ENCODE measurements at regions not wholly inside any gene's neighbourhood (a gene's known extent, or its start where the extent isn't known, plus 50 kb on each side); places are given as distances from the start of the nearest gene placed in this dataset.
"Not testable (repeated sequence)": the region's sequence is repeated elsewhere in the genome, so short reads cannot be mapped to it uniquely, and the experiment has no call there.

- H3K4me3 Mint-ChIP-seq; H3K27me3 Mint-ChIP-seq (ENCODE audit: low read depth); H3K9me3 Mint-ChIP-seq; H3K4me1 Mint-ChIP-seq (ENCODE audit: low read depth); DNase-seq; ATAC-seq (replicated peaks in 1 of 2); H3K36me3 Mint-ChIP-seq (ENCODE audit: insufficient read depth in 2 of 2); H3K27ac Mint-ChIP-seq: not testable (repeated sequence)
These were observed 52.0 kb downstream of the SYT15B start for GRCh38 chr10:47711428-47711827.

- not testable (repeated sequence) for H3K4me3 Mint-ChIP-seq; H3K27me3 Mint-ChIP-seq (ENCODE audit: low read depth); DNase-seq; H3K27ac Mint-ChIP-seq; H3K36me3 Mint-ChIP-seq (ENCODE audit: insufficient read depth in 2 of 2); ATAC-seq (replicated peaks in 1 of 2); H3K4me1 Mint-ChIP-seq (ENCODE audit: low read depth); H3K9me3 Mint-ChIP-seq
These were observed 52.9 kb downstream of the SYT15B start for GRCh38 chr10:47710443-47710842.

DNA sequence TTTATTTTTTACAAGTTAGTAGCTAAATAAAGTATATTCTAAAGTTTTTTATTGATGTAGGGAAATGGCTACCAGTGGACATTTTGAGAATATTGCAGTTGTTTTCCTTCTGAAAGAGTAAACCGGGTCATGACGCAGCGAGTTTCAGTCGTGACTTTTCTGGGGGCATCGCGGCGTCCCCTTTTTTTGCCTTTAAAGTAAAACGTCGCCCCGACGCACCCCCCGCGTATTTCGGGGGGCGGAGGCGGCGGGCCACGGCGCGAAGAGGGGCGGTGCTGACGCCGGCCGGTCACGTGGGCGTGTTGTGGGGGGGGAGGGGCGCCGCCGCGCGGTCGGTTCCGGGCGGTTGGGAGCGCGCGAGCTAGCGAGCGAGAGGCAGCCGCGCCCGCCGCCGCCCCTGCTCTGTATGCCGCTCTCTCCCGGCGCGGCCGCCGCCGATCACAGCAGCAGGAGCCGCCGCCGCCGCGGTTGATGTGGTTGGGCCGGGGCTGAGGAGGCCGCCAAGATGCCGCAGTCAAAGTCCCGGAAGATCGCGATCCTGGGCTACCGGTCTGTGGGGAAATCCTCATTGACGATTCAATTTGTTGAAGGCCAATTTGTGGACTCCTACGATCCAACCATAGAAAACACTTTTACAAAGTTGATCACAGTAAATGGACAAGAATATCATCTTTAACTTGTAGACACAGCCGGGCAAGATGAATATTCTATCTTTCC, 57.5 kb downstream of the SYT15B start:
- H3K4me1 Mint-ChIP-seq (ENCODE audit: low read depth); H3K36me3 Mint-ChIP-seq (ENCODE audit: insufficient read depth in 2 of 2); H3K9me3 Mint-ChIP-seq; H3K27ac Mint-ChIP-seq; H3K27me3 Mint-ChIP-seq (ENCODE audit: low read depth): not testable (repeated sequence)
- H3K4me3 Mint-ChIP-seq: peak overlapping the region; percentile 43 to 55
- ATAC-seq (replicated peaks in 1 of 2) (peak; percentile 99), DNase-seq (peak; percentile 49 to 62)

GRCh38 chr10:47701285-47701684, 62.1 kb downstream of the SYT15B start:
- not testable (repeated sequence) for H3K27ac Mint-ChIP-seq; H3K36me3 Mint-ChIP-seq (ENCODE audit: insufficient read depth in 2 of 2); DNase-seq; ATAC-seq (replicated peaks in 1 of 2); H3K4me3 Mint-ChIP-seq; H3K9me3 Mint-ChIP-seq; H3K27me3 Mint-ChIP-seq (ENCODE audit: low read depth); H3K4me1 Mint-ChIP-seq (ENCODE audit: low read depth)

DNA sequence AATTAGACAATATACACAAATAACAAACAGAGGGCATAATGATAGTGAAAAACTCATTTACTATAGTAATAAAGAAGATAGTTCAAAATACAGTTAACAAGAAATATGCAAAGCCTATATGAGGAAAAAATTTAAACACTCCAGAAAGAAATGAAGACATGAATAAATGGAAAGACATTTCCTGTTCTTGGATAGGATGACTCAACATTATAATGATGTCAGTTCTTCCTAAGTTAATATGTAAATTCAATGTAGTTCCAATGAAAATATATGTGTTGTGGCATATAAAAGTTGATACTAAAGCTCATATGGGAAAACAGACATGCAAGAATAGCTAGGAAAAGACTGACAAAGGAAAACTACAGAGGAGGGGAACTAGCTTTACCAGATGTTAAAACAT, 63.5 kb downstream of the SYT15B start:
- H3K9me3 Mint-ChIP-seq; H3K27ac Mint-ChIP-seq; H3K4me3 Mint-ChIP-seq; ATAC-seq (replicated peaks in 1 of 2); H3K27me3 Mint-ChIP-seq (ENCODE audit: low read depth); H3K4me1 Mint-ChIP-seq (ENCODE audit: low read depth); H3K36me3 Mint-ChIP-seq (ENCODE audit: insufficient read depth in 2 of 2); DNase-seq: not testable (repeated sequence)

GRCh38 chr10:47696170-47696569, 67.2 kb downstream of the SYT15B start:
- ATAC-seq (replicated peaks in 1 of 2); DNase-seq; H3K27me3 Mint-ChIP-seq (ENCODE audit: low read depth); H3K27ac Mint-ChIP-seq; H3K4me1 Mint-ChIP-seq (ENCODE audit: low read depth); H3K9me3 Mint-ChIP-seq; H3K36me3 Mint-ChIP-seq (ENCODE audit: insufficient read depth in 2 of 2); H3K4me3 Mint-ChIP-seq: not testable (repeated sequence)

DNA sequence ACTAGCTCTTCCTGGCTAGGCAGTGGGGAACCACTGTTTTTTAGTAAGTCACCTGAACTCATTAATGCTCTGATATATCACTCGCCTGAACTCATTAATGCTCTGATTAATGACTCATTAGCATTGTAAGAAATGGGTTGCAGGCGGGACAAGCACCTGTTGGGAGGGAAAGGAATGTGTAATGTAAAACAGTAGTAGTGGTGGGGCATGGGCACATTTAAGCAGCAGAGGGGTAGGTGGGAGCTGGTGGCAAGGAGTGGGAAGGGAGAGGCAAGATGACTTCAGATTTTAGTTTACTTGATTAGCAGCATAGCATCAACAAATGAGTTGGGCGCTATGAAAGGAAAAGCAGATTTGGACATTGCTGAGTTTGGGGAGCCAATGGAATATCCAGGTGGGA, 68.2 kb downstream of the SYT15B start:
- not testable (repeated sequence) for H3K9me3 Mint-ChIP-seq; ATAC-seq (replicated peaks in 1 of 2); DNase-seq; H3K36me3 Mint-ChIP-seq (ENCODE audit: insufficient read depth in 2 of 2); H3K4me3 Mint-ChIP-seq; H3K27me3 Mint-ChIP-seq (ENCODE audit: low read depth); H3K27ac Mint-ChIP-seq; H3K4me1 Mint-ChIP-seq (ENCODE audit: low read depth)

DNA sequence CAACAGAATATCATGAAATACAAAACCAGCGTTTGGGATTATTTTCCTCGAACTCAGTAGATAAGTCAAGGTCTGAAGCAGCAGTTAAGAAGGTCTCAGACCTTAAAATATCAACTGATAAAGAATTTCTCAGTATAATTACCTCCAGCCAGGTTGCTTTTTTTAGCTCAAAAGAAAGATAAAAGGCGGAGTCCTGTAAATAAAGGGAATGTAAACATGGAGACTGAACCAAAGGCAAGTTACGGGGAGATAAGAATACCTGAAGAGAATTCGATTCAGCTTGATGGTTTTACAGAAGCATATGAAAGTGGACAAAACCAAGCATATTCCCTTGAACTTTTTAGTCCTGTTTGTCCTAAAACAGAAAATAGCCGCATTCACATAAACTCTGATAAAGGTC, 73.1 kb downstream of the SYT15B start:
- H3K9me3 Mint-ChIP-seq: not testable (repeated sequence)

DNA sequence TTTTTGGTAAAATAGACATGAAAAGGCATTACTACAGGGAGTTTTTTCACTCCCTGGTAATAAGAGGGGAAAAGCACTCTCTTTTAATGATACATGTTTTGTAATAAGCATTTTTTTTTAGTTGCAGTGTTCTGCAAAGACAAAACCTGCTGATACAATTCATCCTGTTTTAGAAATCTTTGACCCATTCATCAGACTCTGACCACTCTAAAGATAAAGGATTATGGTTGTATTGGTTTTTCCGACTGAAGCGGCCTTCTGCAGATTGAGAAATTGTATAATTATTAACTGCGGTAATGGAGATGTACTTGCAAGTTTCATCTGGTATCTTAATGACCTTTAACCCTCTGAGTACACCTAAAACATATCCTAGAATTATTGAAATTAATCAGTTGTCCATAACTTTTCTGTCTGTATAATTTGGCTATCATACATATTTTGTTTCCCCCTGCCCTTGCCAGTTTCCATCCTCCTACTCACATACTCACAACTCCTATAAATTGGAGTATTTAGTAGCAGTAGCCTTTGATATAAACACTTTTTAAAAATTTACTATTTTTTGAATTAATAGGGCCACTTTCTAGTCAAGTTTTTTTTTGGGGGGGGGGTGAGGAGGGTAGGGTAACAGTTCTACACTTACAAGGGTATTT, 79.4 kb downstream of the SYT15B start:
- H3K27ac Mint-ChIP-seq; H3K4me3 Mint-ChIP-seq; H3K4me1 Mint-ChIP-seq (ENCODE audit: low read depth): not testable (repeated sequence)

More for the DNA sequence above, 73.1 kb downstream of the SYT15B start:
- not testable (repeated sequence) for H3K27ac Mint-ChIP-seq; ATAC-seq (replicated peaks in 1 of 2); H3K4me3 Mint-ChIP-seq; H3K36me3 Mint-ChIP-seq (ENCODE audit: insufficient read depth in 2 of 2); DNase-seq; H3K4me1 Mint-ChIP-seq (ENCODE audit: low read depth); H3K27me3 Mint-ChIP-seq (ENCODE audit: low read depth)

DNA sequence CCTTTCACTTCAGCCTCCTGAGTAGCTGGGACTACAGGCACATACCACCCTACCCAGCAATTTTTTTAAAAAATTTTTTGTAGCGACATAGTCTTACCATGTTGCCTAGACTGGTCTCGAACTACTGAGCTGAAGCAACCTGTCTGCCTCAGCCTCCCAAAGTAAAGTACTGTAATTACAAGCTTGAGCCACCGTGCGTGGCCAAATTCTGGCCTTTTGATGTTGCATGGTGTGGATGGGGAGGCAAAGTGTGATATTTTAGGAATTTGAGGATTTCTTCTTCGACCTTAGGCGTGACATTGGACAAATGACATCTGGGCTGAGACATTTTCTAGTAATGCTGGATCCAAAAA, 81.8 kb downstream of the SYT15B start:
- not testable (repeated sequence) for H3K27me3 Mint-ChIP-seq (ENCODE audit: low read depth); H3K9me3 Mint-ChIP-seq; DNase-seq; ATAC-seq (replicated peaks in 1 of 2); H3K27ac Mint-ChIP-seq; H3K4me3 Mint-ChIP-seq; H3K36me3 Mint-ChIP-seq (ENCODE audit: insufficient read depth in 2 of 2); H3K4me1 Mint-ChIP-seq (ENCODE audit: low read depth)

More for the DNA sequence above, 79.4 kb downstream of the SYT15B start:
- ATAC-seq (replicated peaks in 1 of 2); H3K27me3 Mint-ChIP-seq (ENCODE audit: low read depth); H3K9me3 Mint-ChIP-seq; H3K36me3 Mint-ChIP-seq (ENCODE audit: insufficient read depth in 2 of 2); DNase-seq: not testable (repeated sequence)

GRCh38 chr10:47680848-47681637, 82.3 kb downstream of the SYT15B start:
- not testable (repeated sequence) for DNase-seq; H3K9me3 Mint-ChIP-seq; H3K4me1 Mint-ChIP-seq (ENCODE audit: low read depth); H3K27me3 Mint-ChIP-seq (ENCODE audit: low read depth); H3K27ac Mint-ChIP-seq; H3K36me3 Mint-ChIP-seq (ENCODE audit: insufficient read depth in 2 of 2); H3K4me3 Mint-ChIP-seq; ATAC-seq (replicated peaks in 1 of 2)

DNA sequence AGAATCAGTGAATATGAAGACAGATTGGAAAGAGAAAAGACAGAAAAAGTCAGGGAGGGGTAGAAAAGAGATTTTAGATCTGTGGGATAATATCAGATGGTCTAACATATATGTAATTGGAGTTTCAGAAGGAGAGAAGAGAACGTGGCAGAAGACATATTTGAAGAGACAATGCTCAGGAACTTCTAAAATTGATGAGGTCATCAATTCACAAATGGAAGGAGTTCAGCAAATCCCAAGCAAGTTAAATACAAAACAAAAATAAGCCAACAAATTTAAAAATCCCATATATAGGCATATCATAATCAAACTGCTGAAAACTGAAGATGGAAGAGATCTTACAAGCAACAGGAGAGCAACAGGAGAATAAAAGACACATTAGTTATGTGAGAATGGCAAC, 87.3 kb downstream of the SYT15B start:
- not testable (repeated sequence) for DNase-seq; H3K36me3 Mint-ChIP-seq (ENCODE audit: insufficient read depth in 2 of 2); H3K4me3 Mint-ChIP-seq; H3K27me3 Mint-ChIP-seq (ENCODE audit: low read depth); H3K27ac Mint-ChIP-seq; H3K9me3 Mint-ChIP-seq; ATAC-seq (replicated peaks in 1 of 2); H3K4me1 Mint-ChIP-seq (ENCODE audit: low read depth)

DNA sequence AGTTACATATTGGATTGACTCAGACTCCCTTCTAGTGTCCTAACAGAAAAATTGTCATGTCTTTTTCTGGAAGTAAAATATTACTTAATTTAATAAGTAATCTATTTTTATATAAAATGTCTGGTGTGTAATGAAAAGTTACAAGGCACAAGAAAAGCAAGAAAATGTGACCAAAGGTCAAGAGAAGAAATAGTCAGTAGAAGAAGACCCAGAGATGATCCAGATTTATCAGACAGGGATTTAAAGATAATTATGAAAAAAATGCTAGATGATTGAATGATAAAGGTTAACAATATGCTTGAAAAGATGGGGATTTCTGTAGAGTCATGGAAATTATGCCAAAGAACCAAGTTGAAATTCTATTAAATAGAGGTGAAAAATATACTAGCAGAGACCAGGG, 87.8 kb downstream of the SYT15B start:
- not testable (repeated sequence) for H3K36me3 Mint-ChIP-seq (ENCODE audit: insufficient read depth in 2 of 2); H3K4me3 Mint-ChIP-seq; H3K4me1 Mint-ChIP-seq (ENCODE audit: low read depth); H3K27ac Mint-ChIP-seq; H3K9me3 Mint-ChIP-seq; ATAC-seq (replicated peaks in 1 of 2); H3K27me3 Mint-ChIP-seq (ENCODE audit: low read depth); DNase-seq

All from activated T-cell treated with anti-CD3 and anti-CD28 coated beads, Interleukin-2, amount 50 U/mL, for 72 hours (primary cell).